Heart left ventricle (tissue), 16 donors: ENCODE measurements at regions not wholly inside any gene's neighbourhood (a gene's known extent, or its start where the extent isn't known, plus 50 kb on each side); places are given as distances from the start of the nearest gene placed in this dataset.

Experiments
- ATAC-seq, 4 donors: fragments of 200-7000 bp; cut with Tn5 transposase; one replicate each; pipeline ENCODE4 v1.9.1; 2020 to 2022; ENCODE audit warnings: moderate library complexity in 4 of 4, mild to moderate bottlenecking in 3 of 4, moderate number of reproducible peaks in 1 of 4
- DNase-seq, 5 donors: peaks; one replicate each; pipeline ENCODE4 v3.0.0-alpha.2; 2020
- H3K27ac ChIP-seq, 12 donors: fragments of 200-600 bp; sonication (generic) in 4 of 12; one replicate each; pipeline versions ENCODE4 v1.5.0 to v1.8.0; 2016 to 2022; ENCODE audit warnings: mild to moderate bottlenecking in 2 of 12
- H3K27me3 ChIP-seq, 9 donors: fragments of 200-600 bp; sonication (generic) in 2 of 9; one replicate each; pipeline versions ENCODE4 v1.5.1 to v1.8.0; 2016 to 2022; ENCODE audit warnings: mild to moderate bottlenecking in 3 of 9
- H3K36me3 ChIP-seq, 9 donors: fragments of 200-600 bp; sonication (generic) in 2 of 9; one replicate each; pipeline versions ENCODE4 v1.5.0 to v1.8.0; 2018 to 2022; ENCODE audit warnings: mild to moderate bottlenecking in 2 of 9
- H3K4me1 ChIP-seq, 12 donors: fragments of 200-600 bp; sonication (generic) in 4 of 12; one replicate each; pipeline versions ENCODE4 v1.5.0 to v1.8.0; 2016 to 2022; ENCODE audit warnings: mild to moderate bottlenecking in 3 of 12
- H3K4me3 ChIP-seq, 12 donors: fragments of 200-600 bp; sonication (generic) in 4 of 12; one replicate each; pipeline versions ENCODE4 v1.5.0 to v1.8.0; 2017 to 2022; ENCODE audit warnings: mild to moderate bottlenecking in 9 of 12, moderate library complexity in 4 of 12
- H3K9me3 ChIP-seq, 12 donors: fragments of 200-600 bp; sonication (generic) in 4 of 12; one replicate each; pipeline versions ENCODE4 v1.5.0 to v1.8.0; 2016 to 2022; ENCODE audit warnings: mild to moderate bottlenecking in 1 of 12
- CTCF ChIP-seq, 12 donors: fragments of 200-600 bp; sonication (generic) in 4 of 12; IDR thresholded peaks; one replicate each; pipeline versions ENCODE4 v1.5.0 to v1.8.0; 2018 to 2022; ENCODE audit warnings: antibody characterized with exemption in 12 of 12, mild to moderate bottlenecking in 5 of 12
- POLR2A ChIP-seq, 2 donors: fragments of 450-650 bp; IDR thresholded peaks; one replicate each; pipeline ENCODE4 v1.6.1; 2017; ENCODE audit warnings: antibody characterized with exemption in 2 of 2, mild to moderate bottlenecking in 2 of 2, moderate library complexity in 2 of 2
- WGBS, 4 donors: extraction: QIAGEN DNeasy Blood & Tissue Kit in 2 of 4; methylation state at CpG; one replicate each; pipeline versions ENCODE4 v1.1.5 to v1.1.7; 2013 to 2018; 5-methylcytosine and 5-hydroxymethylcytosine counted together
- intact Hi-C, 10 donors: fragments of 100-400 bp; cut with DNase I; formaldehyde crosslinking; loops; one replicate each; pipeline versions ENCODE4 v1.11.1 to v1.14.2; 2022
- donor health status: ischemic (EF 13 %, LVEDD 7.1; RV severe dilation, severe dysfunction).
- donor health status: healthy with polysubstance abuse.
- donor health status: DM: no; HTN: yes; CAD: no.
- donor health status: DM: no; HTN: no; CAD: no.
- donor health status: ischemic (EF 25% LVEDD 6.9; RV normal size, moderate dysfunction).
- donor health status: ischemic (EF 25% LVEDD 5.7; RV mildly dilated, moderate dysfunction).
- donor health status: healthy.
- donor health status: DM: yes; HTN: yes; CAD: no.
- donor health status: ischemic (EF 35%, LVEDD 5.7; RV mildly dilated, moderate dysfunction).
- donor health status: nonischemic (EF 11% LVEDD 7.7; RV severe dilation, severe dysfunction).
- donor health status: DM: yes; HTN: yes; CAD: no.
- donor health status: PGD.
- donor health status: ischemic (EF 29% LVEDD 5.4; RV normal size, mild dysfunction).
- donor health status: nonischemic (EF 23%, LVEDD 6.1; RV moderate dilation, normal function).

GRCh38 chr12:17361224-17361623 is 728.8 kb downstream of the RERGL start:
- intact Hi-C loops, result no loop called here
- ATAC-seq (no peak), DNase-seq (no peak)
- no peaks in the 10 kb centered on the region for H3K36me3 ChIP-seq
- WGBS, 4 donors, result 66 to 77% (median 69%) methylated on average over 3 of the region's 3 CpGs
- H3K9me3 ChIP-seq, result no peaks in the 10 kb centered on the region
- TF ChIP-seq POLR2A (IDR thresholded peaks at IDR 0.05) (no peak), CTCF (IDR thresholded peaks at IDR 0.05) (no peak)
- H3K4me3 ChIP-seq, result no peak overlapping the region
- peaks cover 0 to 4% (median 0%) of the 10 kb centered on the region in 9 donors for H3K27me3 ChIP-seq
- no peak overlapping the region for H3K27ac ChIP-seq
- H3K4me1 ChIP-seq, result no peaks in the 10 kb centered on the region

GRCh38 chr12:17358835-17359234 is 731.2 kb downstream of the RERGL start:
- Histone ChIP-seq H3K4me3 (no peak overlapping the region), H3K9me3 (no peaks in the 10 kb centered on the region), H3K36me3 (no peaks in the 10 kb centered on the region), H3K27me3 (peaks cover 0 to 4% (median 0%) of the 10 kb centered on the region in 9 donors), H3K27ac (no peak overlapping the region), H3K4me1 (no peaks in the 10 kb centered on the region)
- intact Hi-C loops, result no loop called here
- WGBS, 4 donors, result 28 to 34% (median 33%) methylated on average over 3 of the region's 3 CpGs
- TF ChIP-seq POLR2A (IDR thresholded peaks at IDR 0.05), result no peak
- no peak for TF ChIP-seq CTCF (IDR thresholded peaks at IDR 0.05)
- ATAC-seq (no peak), DNase-seq (no peak)

GRCh38 chr12:17357396-17357795 is 732.6 kb downstream of the RERGL start:
- ATAC-seq (no peak), DNase-seq (no peak)
- no peaks in the 10 kb centered on the region for H3K36me3 ChIP-seq
- H3K9me3 ChIP-seq, result no peaks in the 10 kb centered on the region
- WGBS, 4 donors, result 26 to 42% (median 40%) methylated on average over 1 of the region's 1 CpG
- intact Hi-C loops, result no loop called here
- H3K4me3 ChIP-seq, result no peak overlapping the region
- H3K27me3 ChIP-seq, result peaks cover 0 to 4% (median 0%) of the 10 kb centered on the region in 9 donors
- H3K4me1 ChIP-seq, result no peaks in the 10 kb centered on the region
- H3K27ac ChIP-seq, result no peak overlapping the region
- TF ChIP-seq POLR2A (IDR thresholded peaks at IDR 0.05) (no peak), CTCF (IDR thresholded peaks at IDR 0.05) (no peak)

- ATAC-seq (no peak), DNase-seq (no peak)
- TF ChIP-seq CTCF (IDR thresholded peaks at IDR 0.05) (no peak), POLR2A (IDR thresholded peaks at IDR 0.05) (no peak)
- H3K4me1 ChIP-seq, result no peaks in the 10 kb centered on the region
- H3K4me3 ChIP-seq, result no peak overlapping the region
- H3K27me3 ChIP-seq, result no peaks in the 10 kb centered on the region
- H3K27ac ChIP-seq, result no peak overlapping the region
- no peaks in the 10 kb centered on the region for H3K36me3 ChIP-seq
- 54 to 59% (median 57%) methylated on average over 1 of the region's 1 CpG for WGBS, 4 donors
- H3K9me3 ChIP-seq, result no peaks in the 10 kb centered on the region
- intact Hi-C loops, result no loop called here
These were observed 737.8 kb downstream of the RERGL start for GRCh38 chr12:17352164-17352563.
